OCI-LY7 (cell line): ENCODE measurements at regions not wholly inside any gene's neighbourhood (a gene's known extent, or its start where the extent isn't known, plus 50 kb on each side); places are given as distances from the start of the nearest gene placed in this dataset.

Experiments
- CTCF ChIP-seq: fragments of 200-600 bp; sonication (generic); conservative IDR thresholded peaks from 2 replicates; pipeline ENCODE4 v1.5.1; 2014; ENCODE audit warnings: mild to moderate bottlenecking, antibody characterized with exemption, low read length, moderate library complexity, mixed read lengths
- EZH2phosphoT487 ChIP-seq: fragments of 200-600 bp; sonication (generic); IDR thresholded peaks from 2 replicates; pipeline ENCODE4 v1.6.1; 2018; ENCODE audit warnings: low read depth, borderline replicate concordance, mild to moderate bottlenecking, mixed run types, antibody characterized with exemption, low read length, moderate library complexity, mixed read lengths

GRCh38 chr2:237217995-237218616, 132.4 kb downstream of the COPS8 start:
- TF ChIP-seq CTCF, result no peak
- TF ChIP-seq EZH2phosphoT487, result no peak
